GM12891 (cell line): ENCODE measurements at regions not wholly inside any gene's neighbourhood (a gene's known extent, or its start where the extent isn't known, plus 50 kb on each side); places are given as distances from the start of the nearest gene placed in this dataset.

Experiments used
- POLR2A ChIP-seq: IDR thresholded peaks from 2 replicates; pipeline ENCODE4 v1.6.1; 2011; ENCODE audit warnings: low read depth, low read length, control low read depth
- POLR2AphosphoS5 ChIP-seq: IDR thresholded peaks from 2 replicates; pipeline ENCODE4 v1.6.1; 2011; ENCODE audit warnings: low read depth, low read length, control low read depth
- POU2F2 ChIP-seq: IDR thresholded peaks from 2 replicates; pipeline ENCODE4 v1.6.1; 2011; ENCODE audit warnings: low read depth, mild to moderate bottlenecking, control low read depth, low read length, moderate library complexity
- SPI1 ChIP-seq: IDR thresholded peaks from 2 replicates; pipeline ENCODE4 v1.6.1; 2011; ENCODE audit warnings: low read depth, low read length, control low read depth
- TAF1 ChIP-seq: IDR thresholded peaks from 2 replicates; pipeline ENCODE4 v1.6.1; 2011; ENCODE audit warnings: low read depth, low read length, control low read depth

DNA sequence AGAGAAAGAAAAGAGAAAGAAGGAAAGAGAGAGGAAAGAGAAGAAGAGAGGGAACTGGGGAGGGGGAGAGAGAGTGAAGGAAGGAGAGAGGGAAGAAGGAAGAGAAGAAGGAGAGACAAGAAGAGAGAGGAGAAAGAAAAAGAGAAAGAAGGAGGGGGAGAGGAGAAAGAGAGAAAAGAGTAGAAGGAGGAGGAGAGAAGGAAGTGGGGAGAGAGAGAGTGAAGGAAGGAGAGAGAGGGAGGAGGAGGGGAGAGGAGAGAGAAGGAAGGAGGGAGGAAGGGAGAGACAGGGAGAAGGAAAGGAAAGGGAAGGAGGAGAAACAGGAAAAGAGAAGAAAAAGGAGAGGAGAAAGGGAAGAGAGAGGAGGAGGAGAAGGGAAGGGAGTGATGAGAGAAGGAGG, 208.5 kb downstream of the MAF start:
- TF ChIP-seq TAF1 (no peak), POLR2AphosphoS5 (no peak), POLR2A (no peak), POU2F2 (no peak), SPI1 (no peak)
